Chondrocyte (in vitro differentiated cells): ENCODE measurements at regions not wholly inside any gene's neighbourhood (a gene's known extent, or its start where the extent isn't known, plus 50 kb on each side); places are given as distances from the start of the nearest gene placed in this dataset.

Source experiments
- DNase-seq: peaks from one replicate; pipeline ENCODE4 v3.0.0; 2021; ENCODE audit warnings: mixed read lengths, low spot score
- H3K27ac Mint-ChIP-seq: one replicate; pipeline ENCODE4 v1.8.0; 2021; ENCODE audit warnings: mild to moderate bottlenecking, moderate library complexity, mixed read lengths; ENCODE audit not compliant: unreplicated experiment
- H3K27me3 Mint-ChIP-seq: 2 replicates; pipeline ENCODE4 v1.8.0; 2021; ENCODE audit warnings: low read depth, mixed read lengths
- H3K36me3 Mint-ChIP-seq: 2 replicates; pipeline ENCODE4 v1.8.0; 2021; ENCODE audit warnings: low read depth, mixed read lengths
- H3K4me1 Mint-ChIP-seq: 2 replicates; pipeline ENCODE4 v1.8.0; 2021; ENCODE audit warnings: low read depth, mild to moderate bottlenecking, mixed read lengths
- H3K4me3 Mint-ChIP-seq: one replicate; pipeline ENCODE4 v1.8.0; 2021; ENCODE audit warnings: mild to moderate bottlenecking, moderate library complexity, mixed read lengths; ENCODE audit not compliant: unreplicated experiment
- H3K9me3 Mint-ChIP-seq: 2 replicates; pipeline ENCODE4 v1.8.0; 2021; ENCODE audit warnings: low read depth, mixed read lengths
- TF ChIP-seq, protein P1 (sequence below): fragments of 200-600 bp; sonication (generic); IDR thresholded peaks from 2 replicates; pipeline ENCODE4 v1.5.0; 2021; ENCODE audit warnings: antibody characterized with exemption, mild to moderate bottlenecking, moderate library complexity

DNA sequence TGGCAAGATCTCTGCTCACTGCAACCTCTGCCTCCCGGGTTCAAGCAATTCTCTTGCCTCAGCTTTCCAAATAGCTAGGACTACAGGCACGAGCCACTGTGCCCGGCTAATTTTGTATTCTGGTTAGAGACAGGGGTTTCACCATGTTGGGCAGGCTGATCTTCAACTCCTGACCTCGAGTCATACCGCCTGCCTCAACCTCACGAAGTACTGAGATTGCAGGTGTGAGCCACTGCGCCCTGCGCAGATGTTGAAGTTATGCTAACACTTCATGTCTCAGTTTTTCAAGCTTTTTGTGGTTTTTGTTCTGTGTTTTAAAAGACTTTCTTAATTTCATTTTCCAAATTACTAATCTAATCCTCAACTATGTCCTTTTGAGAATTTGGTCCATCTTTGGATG lies 154.4 kb upstream of the TLL1 start:
- DNase-seq, result no peak
- H3K4me1 Mint-ChIP-seq, result peaks cover 3% of the 10 kb centered on the region
- H3K27ac Mint-ChIP-seq, result no peak overlapping the region
- peaks cover 4% of the 10 kb centered on the region for H3K9me3 Mint-ChIP-seq
- no peaks in the 10 kb centered on the region for H3K36me3 Mint-ChIP-seq
- peaks cover 3% of the 10 kb centered on the region for H3K27me3 Mint-ChIP-seq
- H3K4me3 Mint-ChIP-seq, result no peak overlapping the region
- TF ChIP-seq, protein P1, sequence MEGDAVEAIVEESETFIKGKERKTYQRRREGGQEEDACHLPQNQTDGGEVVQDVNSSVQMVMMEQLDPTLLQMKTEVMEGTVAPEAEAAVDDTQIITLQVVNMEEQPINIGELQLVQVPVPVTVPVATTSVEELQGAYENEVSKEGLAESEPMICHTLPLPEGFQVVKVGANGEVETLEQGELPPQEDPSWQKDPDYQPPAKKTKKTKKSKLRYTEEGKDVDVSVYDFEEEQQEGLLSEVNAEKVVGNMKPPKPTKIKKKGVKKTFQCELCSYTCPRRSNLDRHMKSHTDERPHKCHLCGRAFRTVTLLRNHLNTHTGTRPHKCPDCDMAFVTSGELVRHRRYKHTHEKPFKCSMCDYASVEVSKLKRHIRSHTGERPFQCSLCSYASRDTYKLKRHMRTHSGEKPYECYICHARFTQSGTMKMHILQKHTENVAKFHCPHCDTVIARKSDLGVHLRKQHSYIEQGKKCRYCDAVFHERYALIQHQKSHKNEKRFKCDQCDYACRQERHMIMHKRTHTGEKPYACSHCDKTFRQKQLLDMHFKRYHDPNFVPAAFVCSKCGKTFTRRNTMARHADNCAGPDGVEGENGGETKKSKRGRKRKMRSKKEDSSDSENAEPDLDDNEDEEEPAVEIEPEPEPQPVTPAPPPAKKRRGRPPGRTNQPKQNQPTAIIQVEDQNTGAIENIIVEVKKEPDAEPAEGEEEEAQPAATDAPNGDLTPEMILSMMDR, result no peak

DNA sequence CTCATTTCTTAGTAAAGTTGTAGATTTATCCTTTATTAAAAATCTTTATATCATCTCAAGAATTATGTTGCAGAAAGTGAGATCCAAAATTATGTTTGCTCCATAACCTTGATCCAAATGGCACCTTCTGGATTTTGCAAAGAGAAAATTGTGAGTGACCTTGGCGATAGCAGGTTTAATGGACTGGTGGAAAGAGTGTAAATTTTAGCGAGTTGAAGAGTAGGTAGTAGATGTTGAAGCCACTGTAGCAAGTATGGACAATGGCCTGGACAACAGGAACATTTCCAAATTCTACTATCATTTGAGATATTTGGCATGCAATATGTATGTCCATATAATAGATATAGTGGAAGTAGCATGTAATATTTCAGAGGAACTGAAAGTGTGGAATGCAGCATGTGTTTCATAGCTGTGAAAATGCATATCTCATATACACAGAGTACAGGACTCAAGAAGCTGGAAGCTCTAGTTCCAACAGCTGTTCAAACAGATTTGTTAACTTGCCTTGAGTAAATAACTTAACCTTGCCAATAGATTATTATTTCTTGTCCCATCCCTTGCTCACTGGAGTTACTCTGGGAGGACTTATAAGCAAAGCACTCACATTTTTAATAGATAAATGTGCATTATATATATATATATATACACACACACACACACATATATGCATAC lies 152.5 kb upstream of the TLL1 start:
- no peak for DNase-seq
- H3K4me1 Mint-ChIP-seq, result peaks cover 15% of the 10 kb centered on the region
- no peaks in the 10 kb centered on the region for H3K36me3 Mint-ChIP-seq
- H3K27ac Mint-ChIP-seq, result no peak overlapping the region
- TF ChIP-seq, protein P1, result no peak
- H3K4me3 Mint-ChIP-seq, result no peak overlapping the region
- peaks cover 3% of the 10 kb centered on the region for H3K27me3 Mint-ChIP-seq
- peaks cover 3% of the 10 kb centered on the region for H3K9me3 Mint-ChIP-seq

DNA sequence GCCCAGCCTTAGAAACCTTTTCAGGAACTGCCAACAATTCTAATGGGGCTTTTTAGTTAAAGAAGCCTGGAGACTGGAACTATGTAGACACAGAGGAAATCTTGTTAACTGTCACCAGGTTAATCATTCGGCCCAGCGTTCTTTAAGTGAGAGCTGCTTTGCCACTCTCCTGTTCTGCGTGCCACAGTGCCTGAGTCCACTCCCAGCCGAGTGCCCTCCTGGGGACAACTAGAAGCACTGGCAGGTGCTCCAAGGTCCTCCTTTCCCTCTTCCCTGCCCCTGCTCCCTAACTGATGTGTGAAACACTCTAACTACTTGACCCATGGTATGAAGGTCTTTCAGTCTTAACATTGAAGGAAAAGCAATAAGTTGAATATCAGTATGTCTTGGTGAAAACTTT lies 151.2 kb upstream of the TLL1 start:
- DNase-seq, result no peak
- Mint-ChIP-seq H3K27ac (no peak overlapping the region), H3K4me1 (peaks cover 12% of the 10 kb centered on the region), H3K36me3 (no peaks in the 10 kb centered on the region), H3K27me3 (peaks cover 3% of the 10 kb centered on the region), H3K9me3 (peaks cover 2% of the 10 kb centered on the region), H3K4me3 (no peak overlapping the region)
- TF ChIP-seq, protein P1, result no peak

DNA sequence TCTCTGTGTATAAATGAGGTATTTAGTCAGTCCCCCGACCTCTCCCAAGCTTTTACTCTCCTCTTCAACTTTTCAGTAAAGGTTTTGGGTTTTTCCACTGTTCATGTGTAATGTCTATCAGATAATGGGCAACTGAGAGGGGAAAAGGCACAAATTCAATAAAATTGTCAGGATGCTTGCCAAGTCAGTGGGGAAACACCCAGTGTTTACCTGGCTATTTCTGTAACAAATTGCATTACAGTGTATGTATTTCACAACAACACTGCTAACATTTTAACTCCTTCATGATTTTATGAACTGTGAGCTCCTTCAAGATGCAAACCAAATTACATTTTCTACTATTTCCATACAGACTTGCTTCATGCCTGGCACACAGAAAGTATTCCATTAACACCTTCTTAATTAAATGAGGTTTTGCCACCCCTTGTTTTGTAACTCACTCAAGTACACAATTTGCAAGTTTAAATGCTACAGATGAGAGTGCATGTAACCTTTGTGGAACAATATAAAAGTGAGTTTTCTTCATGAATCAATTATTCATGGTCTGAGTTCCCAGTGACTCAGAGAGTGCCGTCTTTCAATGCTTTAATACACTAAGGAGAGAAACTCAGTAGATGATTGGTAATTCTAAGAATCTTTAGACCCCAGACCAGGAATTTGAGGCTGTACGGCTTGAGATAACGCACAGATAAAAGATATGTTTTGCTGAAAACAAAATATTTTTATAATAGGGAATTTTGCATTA lies 149.8 kb upstream of the TLL1 start:
- Mint-ChIP-seq H3K9me3 (peaks cover 2% of the 10 kb centered on the region), H3K4me1 (peaks cover 12% of the 10 kb centered on the region), H3K27ac (no peak overlapping the region), H3K4me3 (no peak overlapping the region), H3K27me3 (peaks cover 3% of the 10 kb centered on the region), H3K36me3 (no peaks in the 10 kb centered on the region)
- DNase-seq, result no peak
- TF ChIP-seq, protein P1, result no peak

DNA sequence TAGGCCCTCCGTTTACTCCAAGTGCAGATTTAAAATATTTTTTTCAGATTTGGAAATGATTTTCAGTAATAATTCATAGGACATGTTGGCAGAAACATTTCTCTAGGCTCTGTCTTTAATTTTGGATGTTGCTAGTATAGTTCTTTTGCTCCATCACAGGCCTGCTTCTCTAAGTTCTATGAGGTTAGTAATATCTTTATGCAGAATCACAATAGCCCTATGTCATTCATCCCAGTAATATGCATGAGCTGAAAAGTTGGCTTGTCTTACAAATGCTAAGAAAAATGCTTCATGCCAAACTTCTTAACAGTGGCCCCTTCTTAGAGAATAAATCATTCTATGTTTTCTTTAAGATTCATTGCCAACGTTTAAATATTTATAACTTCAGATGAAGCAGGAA lies 148.3 kb upstream of the TLL1 start:
- no peak overlapping the region for H3K27ac Mint-ChIP-seq
- peaks cover 2% of the 10 kb centered on the region for H3K9me3 Mint-ChIP-seq
- no peaks in the 10 kb centered on the region for H3K36me3 Mint-ChIP-seq
- no peak overlapping the region for H3K4me3 Mint-ChIP-seq
- peaks cover 12% of the 10 kb centered on the region for H3K4me1 Mint-ChIP-seq
- DNase-seq, result no peak
- TF ChIP-seq, protein P1, result no peak
- H3K27me3 Mint-ChIP-seq, result peaks cover 3% of the 10 kb centered on the region
